A673 (cell line): ENCODE measurements at regions not wholly inside any gene's neighbourhood (a gene's known extent, or its start where the extent isn't known, plus 50 kb on each side); places are given as distances from the start of the nearest gene placed in this dataset.

Experiments used
- CTCF ChIP-seq: fragments of 300-800, 200-600 bp; sonication (generic); conservative IDR thresholded peaks from 2 replicates; pipeline ENCODE4 v1.5.1; 2017; ENCODE audit warnings: low read depth, mild to moderate bottlenecking, antibody characterized with exemption, low read length, moderate library complexity, mixed read lengths
- EZH2 ChIP-seq: fragments of 200-600 bp; sonication (generic); IDR thresholded peaks from 2 replicates; pipeline ENCODE4 v1.6.1; 2017; ENCODE audit warnings: borderline replicate concordance, low read depth, mild to moderate bottlenecking, mixed read lengths, antibody characterized with exemption, low read length; ENCODE audit not compliant: poor library complexity, severe bottlenecking

DNA sequence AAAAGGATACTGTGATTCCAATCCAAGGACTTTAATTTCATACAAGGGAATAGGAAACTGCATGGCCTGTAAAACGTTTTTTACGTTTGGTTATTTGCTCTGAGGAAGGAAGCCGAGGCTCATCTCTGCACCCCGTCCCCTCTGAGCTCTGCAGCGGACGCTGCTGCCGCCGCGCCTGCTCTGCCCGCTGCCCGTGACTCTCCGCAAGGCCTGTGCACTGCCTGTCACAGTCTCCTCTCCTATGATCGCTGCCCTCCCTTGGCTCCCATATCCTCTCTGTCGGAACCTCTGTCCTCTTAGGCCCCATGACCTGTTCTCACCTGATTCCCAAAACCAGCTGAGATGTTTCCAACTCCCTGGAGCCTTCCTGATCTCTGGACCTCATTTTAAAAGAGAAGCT lies 320.3 kb upstream of the ZNF32 start:
- TF ChIP-seq EZH2 (no peak), CTCF (no peak)
